Panc1 (cell line): ENCODE measurements at regions not wholly inside any gene's neighbourhood (a gene's known extent, or its start where the extent isn't known, plus 50 kb on each side); places are given as distances from the start of the nearest gene placed in this dataset.

ENCODE experiments used
- ATAC-seq: fragments of 200-7000 bp; cut with Tn5 transposase; 2 replicates; pipeline ENCODE4 v1.9.1; 2020; ENCODE audit warnings: mild to moderate bottlenecking, moderate library complexity
- BruUV-seq: library from RNA; stranded (reverse); fragments of 400-500 nt; replicated peaks from 2 replicates; lab custom pipeline; 2021; lab: Mats Ljungman, UMichigan
- CTCF ChIA-PET: fragments of 300-600 bp; sonication (Branson Sonifier 250); formaldehyde crosslinking; loops from one replicate; lab custom pipeline; 2022; ENCODE audit warnings: antibody characterized with exemption; lab: Charles Lee
- POLR2A ChIA-PET: fragments of 300-600 bp; sonication (Branson Sonifier 250); formaldehyde crosslinking; loops from one replicate; lab custom pipeline; 2022; ENCODE audit warnings: antibody characterized with exemption; lab: Charles Lee
- DNase-seq: peaks from one replicate; pipeline ENCODE4 v3.0.0-alpha.2; 2010; ENCODE audit warnings: low read depth, low spot score
- H3K27ac ChIP-seq: 2 replicates; pipeline ENCODE4 v1.5.1; 2011; ENCODE audit warnings: mild to moderate bottlenecking, low read length, inconsistent platforms
- H3K27me3 ChIP-seq: fragments of 200-500 bp; sonication (Bioruptor generic); 2 replicates; pipeline ENCODE4 v1.6.0; 2014; ENCODE audit warnings: low read length, inconsistent platforms; ENCODE audit not compliant: control insufficient read depth, insufficient read depth
- H3K36me3 ChIP-seq: fragments of 200-500 bp; sonication (Bioruptor generic); 2 replicates; pipeline ENCODE4 v1.5.1; 2014; ENCODE audit warnings: inconsistent platforms, mild to moderate bottlenecking, low read length, moderate library complexity; ENCODE audit not compliant: control insufficient read depth, insufficient read depth
- H3K4me1 ChIP-seq: 2 replicates; pipeline ENCODE4 v1.5.1; 2011; ENCODE audit warnings: inconsistent platforms, mild to moderate bottlenecking, low read length, moderate library complexity; ENCODE audit not compliant: control insufficient read depth, insufficient read depth
- H3K4me3 ChIP-seq, 2 experiments: 2 replicates each; pipeline ENCODE4 v1.5.1; 2011 to 2012; ENCODE audit warnings: low read depth in 2 of 2, low read length in 2 of 2, mild to moderate bottlenecking in 2 of 2, inconsistent platforms in 1 of 2, moderate library complexity in 1 of 2
- H3K9me3 ChIP-seq: fragments of 200-500 bp; sonication (Bioruptor generic); 2 replicates; pipeline ENCODE4 v1.5.1; 2014; ENCODE audit warnings: low read depth, mild to moderate bottlenecking, inconsistent platforms, low read length, moderate library complexity; ENCODE audit not compliant: control insufficient read depth, insufficient read depth
- POLR2AphosphoS5 ChIP-seq: IDR thresholded peaks from 2 replicates; pipeline ENCODE4 v1.6.1; 2012; ENCODE audit warnings: mild to moderate bottlenecking, low read depth, low read length, moderate library complexity
- SIN3A ChIP-seq: IDR thresholded peaks from 2 replicates; pipeline ENCODE4 v1.6.1; 2012; ENCODE audit warnings: low read depth, mild to moderate bottlenecking, low read length, moderate library complexity, borderline replicate concordance; ENCODE audit not compliant: insufficient read depth
- TCF7L2 ChIP-seq: IDR thresholded peaks from 2 replicates; pipeline ENCODE4 v1.6.1; 2011; ENCODE audit warnings: mild to moderate bottlenecking, low read depth, low read length, inconsistent platforms
- in situ Hi-C: cut with HindIII; loops from 2 replicates; pipeline ENCODE4 v1.10.0; 2016; ENCODE audit warnings: low sequenced_read_pairs, low pct_unique_long_range_greater_than_20kb
- intact Hi-C: fragments of 100-400 bp; cut with micrococcal nuclease; formaldehyde crosslinking; loops from one replicate; pipeline ENCODE4 v1.10.0; 2022; ENCODE audit not compliant: unreplicated experiment
- TF ChIP-seq, protein P1 (sequence below), 2 experiments: IDR thresholded peaks; 2 replicates each; pipeline ENCODE4 v1.6.1; 2011 to 2012; ENCODE audit warnings: low read depth in 2 of 2, control low read depth in 1 of 2, low read length in 1 of 2, mild to moderate bottlenecking in 1 of 2, moderate library complexity in 1 of 2; ENCODE audit not compliant: insufficient read depth in 1 of 2
- TF ChIP-seq, protein P2 (sequence below): fragments of 450-650 bp; IDR thresholded peaks from 2 replicates; pipeline ENCODE4 v1.5.1; 2017; ENCODE audit warnings: mild to moderate bottlenecking

DNA sequence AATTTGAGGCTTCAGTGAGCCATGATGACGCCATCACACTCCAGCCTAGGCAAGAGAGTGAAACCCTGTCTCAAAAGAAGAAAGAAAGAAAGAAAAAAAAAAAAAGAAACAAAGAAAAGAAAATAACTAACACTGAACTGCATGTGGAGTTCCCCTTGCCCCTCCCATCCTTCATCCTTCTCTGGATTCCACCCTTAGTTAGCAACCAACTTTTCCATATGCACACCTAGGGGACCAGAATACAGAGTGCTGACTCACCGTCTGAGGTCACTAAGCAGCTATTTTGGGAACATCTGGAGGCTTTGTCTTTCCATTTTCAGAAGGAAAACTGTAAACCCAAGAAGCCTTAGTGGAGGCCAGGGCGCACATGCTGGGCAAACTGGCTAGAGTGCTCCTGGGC, 257.4 kb downstream of the MAFB start:
- in situ Hi-C loops (no loop called here), intact Hi-C loops (no loop called here)
- TF ChIP-seq, protein P1, sequence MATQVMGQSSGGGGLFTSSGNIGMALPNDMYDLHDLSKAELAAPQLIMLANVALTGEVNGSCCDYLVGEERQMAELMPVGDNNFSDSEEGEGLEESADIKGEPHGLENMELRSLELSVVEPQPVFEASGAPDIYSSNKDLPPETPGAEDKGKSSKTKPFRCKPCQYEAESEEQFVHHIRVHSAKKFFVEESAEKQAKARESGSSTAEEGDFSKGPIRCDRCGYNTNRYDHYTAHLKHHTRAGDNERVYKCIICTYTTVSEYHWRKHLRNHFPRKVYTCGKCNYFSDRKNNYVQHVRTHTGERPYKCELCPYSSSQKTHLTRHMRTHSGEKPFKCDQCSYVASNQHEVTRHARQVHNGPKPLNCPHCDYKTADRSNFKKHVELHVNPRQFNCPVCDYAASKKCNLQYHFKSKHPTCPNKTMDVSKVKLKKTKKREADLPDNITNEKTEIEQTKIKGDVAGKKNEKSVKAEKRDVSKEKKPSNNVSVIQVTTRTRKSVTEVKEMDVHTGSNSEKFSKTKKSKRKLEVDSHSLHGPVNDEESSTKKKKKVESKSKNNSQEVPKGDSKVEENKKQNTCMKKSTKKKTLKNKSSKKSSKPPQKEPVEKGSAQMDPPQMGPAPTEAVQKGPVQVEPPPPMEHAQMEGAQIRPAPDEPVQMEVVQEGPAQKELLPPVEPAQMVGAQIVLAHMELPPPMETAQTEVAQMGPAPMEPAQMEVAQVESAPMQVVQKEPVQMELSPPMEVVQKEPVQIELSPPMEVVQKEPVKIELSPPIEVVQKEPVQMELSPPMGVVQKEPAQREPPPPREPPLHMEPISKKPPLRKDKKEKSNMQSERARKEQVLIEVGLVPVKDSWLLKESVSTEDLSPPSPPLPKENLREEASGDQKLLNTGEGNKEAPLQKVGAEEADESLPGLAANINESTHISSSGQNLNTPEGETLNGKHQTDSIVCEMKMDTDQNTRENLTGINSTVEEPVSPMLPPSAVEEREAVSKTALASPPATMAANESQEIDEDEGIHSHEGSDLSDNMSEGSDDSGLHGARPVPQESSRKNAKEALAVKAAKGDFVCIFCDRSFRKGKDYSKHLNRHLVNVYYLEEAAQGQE (IDR thresholded peaks at IDR 0.05; ENCODE audit: insufficient read depth in 1 of 2, low read depth in 2 of 2, low read length in 1 of 2) = no peak
- TF ChIP-seq SIN3A (no peak), TCF7L2 (no peak), POLR2AphosphoS5 (no peak)
- TF ChIP-seq, protein P2, sequence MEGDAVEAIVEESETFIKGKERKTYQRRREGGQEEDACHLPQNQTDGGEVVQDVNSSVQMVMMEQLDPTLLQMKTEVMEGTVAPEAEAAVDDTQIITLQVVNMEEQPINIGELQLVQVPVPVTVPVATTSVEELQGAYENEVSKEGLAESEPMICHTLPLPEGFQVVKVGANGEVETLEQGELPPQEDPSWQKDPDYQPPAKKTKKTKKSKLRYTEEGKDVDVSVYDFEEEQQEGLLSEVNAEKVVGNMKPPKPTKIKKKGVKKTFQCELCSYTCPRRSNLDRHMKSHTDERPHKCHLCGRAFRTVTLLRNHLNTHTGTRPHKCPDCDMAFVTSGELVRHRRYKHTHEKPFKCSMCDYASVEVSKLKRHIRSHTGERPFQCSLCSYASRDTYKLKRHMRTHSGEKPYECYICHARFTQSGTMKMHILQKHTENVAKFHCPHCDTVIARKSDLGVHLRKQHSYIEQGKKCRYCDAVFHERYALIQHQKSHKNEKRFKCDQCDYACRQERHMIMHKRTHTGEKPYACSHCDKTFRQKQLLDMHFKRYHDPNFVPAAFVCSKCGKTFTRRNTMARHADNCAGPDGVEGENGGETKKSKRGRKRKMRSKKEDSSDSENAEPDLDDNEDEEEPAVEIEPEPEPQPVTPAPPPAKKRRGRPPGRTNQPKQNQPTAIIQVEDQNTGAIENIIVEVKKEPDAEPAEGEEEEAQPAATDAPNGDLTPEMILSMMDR = no peak
- ATAC-seq (no peak), DNase-seq (no peak)
- ChIA-PET POLR2A (no interaction called here), CTCF (no interaction called here)
- Histone ChIP-seq H3K27me3 (no peaks in the 10 kb centered on the region), H3K36me3 (no peaks in the 10 kb centered on the region), H3K4me1 (no peaks in the 10 kb centered on the region), H3K9me3 (no peaks in the 10 kb centered on the region), H3K4me3 (no peak overlapping the region), H3K27ac (no peak overlapping the region)
- BruUV-seq = no TSS peak

DNA sequence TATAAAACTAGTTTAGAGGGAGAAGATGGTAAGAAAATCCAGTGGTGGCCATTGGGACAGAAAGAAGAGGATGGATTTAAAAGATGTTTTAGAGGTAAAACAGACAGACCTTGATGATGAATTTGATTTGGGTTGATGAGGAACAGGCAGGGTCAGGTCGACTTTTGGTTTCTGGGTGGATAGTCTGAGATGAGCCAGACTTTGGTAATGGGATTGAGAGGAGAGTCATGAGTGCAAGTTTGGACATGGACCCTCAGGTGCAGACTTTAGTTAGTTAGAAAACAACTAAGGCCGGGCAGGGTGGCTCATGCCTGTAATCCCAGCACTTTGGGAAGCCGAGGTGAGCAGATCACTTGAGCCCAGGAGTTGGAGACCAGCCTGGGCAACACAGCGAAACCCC, 257.9 kb downstream of the MAFB start:
- ChIA-PET CTCF (no interaction called here), POLR2A (no interaction called here)
- TF ChIP-seq, protein P2 = no peak
- no peak for TF ChIP-seq POLR2AphosphoS5
- TF ChIP-seq TCF7L2 = no peak
- TF ChIP-seq, protein P1 (IDR thresholded peaks at IDR 0.05; ENCODE audit: insufficient read depth in 1 of 2, low read depth in 2 of 2, low read length in 1 of 2) = no peak
- TF ChIP-seq SIN3A = no peak
- no TSS peak for BruUV-seq
- Histone ChIP-seq H3K36me3 (no peaks in the 10 kb centered on the region), H3K27ac (no peak overlapping the region), H3K4me3 (no peak overlapping the region), H3K4me1 (no peaks in the 10 kb centered on the region), H3K27me3 (no peaks in the 10 kb centered on the region), H3K9me3 (no peaks in the 10 kb centered on the region)
- in situ Hi-C loops (no loop called here), intact Hi-C loops (no loop called here)
- DNase-seq (no peak), ATAC-seq (no peak)
